ENCODE measurements at regions not wholly inside any gene's neighbourhood (a gene's known extent, or its start where the extent isn't known, plus 50 kb on each side); places are given as distances from the start of the nearest gene placed in this dataset.
"Not testable (repeated sequence)": the region's sequence is repeated elsewhere in the genome, so short reads cannot be mapped to it uniquely, and the experiment has no call there.

- no peak for DNase-seq
Observed at GRCh38 chr5:3185488-3185887, 410.1 kb upstream of the IRX1 start.

- DNase-seq = no peak
Observed at GRCh38 chr5:3182133-3182876, 413.3 kb upstream of the IRX1 start.

- DNase-seq = no peak
Observed at GRCh38 chr5:3181671-3182070, 414.0 kb upstream of the IRX1 start.

GRCh38 chr5:3180636-3181035, 415.0 kb upstream of the IRX1 start:
- no peak for DNase-seq

- DNase-seq = no peak
Observed at GRCh38 chr5:3179220-3179619, 416.4 kb upstream of the IRX1 start.

GRCh38 chr5:3177338-3177737, 418.3 kb upstream of the IRX1 start:
- no peak for DNase-seq

GRCh38 chr5:3175416-3175815, 420.2 kb upstream of the IRX1 start:
- no peak for DNase-seq

- DNase-seq = no peak
Observed at GRCh38 chr5:3167473-3167872, 416.0 kb upstream of the IRX2 start.

GRCh38 chr5:3163626-3164025, 412.1 kb upstream of the IRX2 start:
- DNase-seq = no peak

- DNase-seq = no peak
Observed at GRCh38 chr5:3161672-3162071, 410.2 kb upstream of the IRX2 start.

- DNase-seq = no peak
Observed at GRCh38 chr5:3157214-3157613, 405.7 kb upstream of the IRX2 start.

GRCh38 chr5:3155717-3156116, 404.2 kb upstream of the IRX2 start:
- DNase-seq = no peak

- DNase-seq = no peak
Observed at GRCh38 chr5:3155046-3155445, 403.6 kb upstream of the IRX2 start.

GRCh38 chr5:3153906-3154305, 402.4 kb upstream of the IRX2 start:
- DNase-seq = no peak

GRCh38 chr5:3153226-3153858, 401.9 kb upstream of the IRX2 start:
- DNase-seq = no peak

GRCh38 chr5:3149899-3150298, 398.4 kb upstream of the IRX2 start:
- DNase-seq = no peak

GRCh38 chr5:3147405-3147804, 395.9 kb upstream of the IRX2 start:
- not testable (repeated sequence) for DNase-seq

GRCh38 chr5:3145641-3146040, 394.2 kb upstream of the IRX2 start:
- DNase-seq = no peak

- DNase-seq = no peak
Observed at GRCh38 chr5:3143382-3143781, 391.9 kb upstream of the IRX2 start.

- DNase-seq = no peak
Observed at GRCh38 chr5:3142261-3143027, 391.0 kb upstream of the IRX2 start.

- no peak for DNase-seq
Observed at GRCh38 chr5:3140117-3140516, 388.6 kb upstream of the IRX2 start.

- no peak for DNase-seq
Observed at GRCh38 chr5:3139499-3139931, 388.0 kb upstream of the IRX2 start.

- no peak for DNase-seq
Observed at GRCh38 chr5:3131161-3131560, 379.7 kb upstream of the IRX2 start.

GRCh38 chr5:3129252-3129651, 377.8 kb upstream of the IRX2 start:
- no peak for DNase-seq
